Calu3 (cell line): ENCODE measurements at regions not wholly inside any gene's neighbourhood (a gene's known extent, or its start where the extent isn't known, plus 50 kb on each side); places are given as distances from the start of the nearest gene placed in this dataset.

ENCODE experiments used
- BruUV-seq: library from RNA; stranded (reverse); fragments of 400-500 nt; replicated peaks from 2 replicates; lab custom pipeline; 2021; lab: Mats Ljungman, UMichigan
- CTCF ChIA-PET: fragments of 300-600 bp; sonication (Branson Sonifier 250); formaldehyde crosslinking; loops from one replicate; lab custom pipeline; 2022; ENCODE audit warnings: antibody characterized with exemption; lab: Charles Lee
- DNase-seq: peaks from one replicate; pipeline ENCODE4 v3.0.0; 2022
- H3K27ac Mint-ChIP-seq: one replicate; pipeline ENCODE4 v1.8.0; 2022; ENCODE audit warnings: mixed read lengths; ENCODE audit not compliant: unreplicated experiment
- H3K27me3 Mint-ChIP-seq: one replicate; pipeline ENCODE4 v1.8.0; 2022; ENCODE audit warnings: mixed read lengths; ENCODE audit not compliant: unreplicated experiment
- H3K36me3 Mint-ChIP-seq: one replicate; pipeline ENCODE4 v1.8.0; 2022; ENCODE audit warnings: mild to moderate bottlenecking, moderate library complexity, mixed read lengths; ENCODE audit not compliant: insufficient read depth, unreplicated experiment
- H3K4me1 Mint-ChIP-seq: one replicate; pipeline ENCODE4 v1.8.0; 2022; ENCODE audit warnings: mild to moderate bottlenecking, low read depth, mixed read lengths; ENCODE audit not compliant: unreplicated experiment
- H3K4me3 Mint-ChIP-seq: one replicate; pipeline ENCODE4 v1.8.0; 2022; ENCODE audit warnings: mild to moderate bottlenecking, low read depth, moderate library complexity, mixed read lengths; ENCODE audit not compliant: unreplicated experiment
- H3K9me3 Mint-ChIP-seq: one replicate; pipeline ENCODE4 v1.8.0; 2022; ENCODE audit warnings: low read depth, mixed read lengths; ENCODE audit not compliant: unreplicated experiment
- intact Hi-C: fragments of 100-400 bp; cut with micrococcal nuclease; formaldehyde crosslinking; loops from one replicate; pipeline ENCODE4 v1.10.0; 2022; ENCODE audit not compliant: unreplicated experiment
- TF ChIP-seq, protein P1 (sequence below): fragments of 200-600 bp; IDR thresholded peaks from one replicate; pipeline ENCODE4 v1.8.0; 2022; ENCODE audit warnings: antibody characterized with exemption; ENCODE audit not compliant: unreplicated experiment

DNA sequence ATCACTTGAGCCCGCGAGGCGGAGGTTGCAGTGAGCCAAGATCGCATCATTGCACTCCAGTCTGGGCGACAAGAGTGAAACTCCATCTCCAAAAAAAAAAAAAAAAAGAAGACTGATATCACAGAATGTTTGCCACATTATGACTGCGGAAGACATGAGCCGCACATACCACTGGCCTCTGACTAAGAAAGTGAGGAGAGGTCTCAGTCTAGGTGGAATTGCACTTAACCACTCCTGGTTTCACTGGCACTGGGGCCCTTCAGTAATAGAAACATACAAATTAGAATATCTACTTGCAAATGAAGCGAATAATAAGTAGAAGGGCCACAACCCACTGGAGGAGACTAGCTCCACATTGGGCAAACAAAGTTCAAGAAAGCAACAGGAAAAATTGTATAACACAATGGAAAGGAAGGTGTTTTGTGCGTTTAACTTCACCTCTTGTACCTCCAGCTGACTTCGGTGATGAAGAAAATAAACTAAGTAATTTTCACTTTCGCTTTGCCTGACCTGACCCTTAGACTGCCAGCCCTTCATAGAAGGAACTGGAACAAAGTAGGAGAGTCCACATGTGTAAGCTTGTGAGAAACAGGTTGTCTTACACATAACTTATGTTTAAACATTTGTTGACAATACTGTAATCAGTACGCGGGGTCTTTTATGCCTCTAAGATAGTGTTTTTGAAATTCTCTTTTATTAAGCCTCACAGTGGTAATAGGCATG is 147.5 kb upstream of the TSHZ2 start:
- no TSS peak for BruUV-seq
- Mint-ChIP-seq H3K27me3 (no peaks in the 10 kb centered on the region), H3K4me1 (no peaks in the 10 kb centered on the region), H3K27ac (no peak overlapping the region), H3K9me3 (no peaks in the 10 kb centered on the region), H3K36me3 (no peaks in the 10 kb centered on the region), H3K4me3 (no peak overlapping the region)
- TF ChIP-seq, protein P1, sequence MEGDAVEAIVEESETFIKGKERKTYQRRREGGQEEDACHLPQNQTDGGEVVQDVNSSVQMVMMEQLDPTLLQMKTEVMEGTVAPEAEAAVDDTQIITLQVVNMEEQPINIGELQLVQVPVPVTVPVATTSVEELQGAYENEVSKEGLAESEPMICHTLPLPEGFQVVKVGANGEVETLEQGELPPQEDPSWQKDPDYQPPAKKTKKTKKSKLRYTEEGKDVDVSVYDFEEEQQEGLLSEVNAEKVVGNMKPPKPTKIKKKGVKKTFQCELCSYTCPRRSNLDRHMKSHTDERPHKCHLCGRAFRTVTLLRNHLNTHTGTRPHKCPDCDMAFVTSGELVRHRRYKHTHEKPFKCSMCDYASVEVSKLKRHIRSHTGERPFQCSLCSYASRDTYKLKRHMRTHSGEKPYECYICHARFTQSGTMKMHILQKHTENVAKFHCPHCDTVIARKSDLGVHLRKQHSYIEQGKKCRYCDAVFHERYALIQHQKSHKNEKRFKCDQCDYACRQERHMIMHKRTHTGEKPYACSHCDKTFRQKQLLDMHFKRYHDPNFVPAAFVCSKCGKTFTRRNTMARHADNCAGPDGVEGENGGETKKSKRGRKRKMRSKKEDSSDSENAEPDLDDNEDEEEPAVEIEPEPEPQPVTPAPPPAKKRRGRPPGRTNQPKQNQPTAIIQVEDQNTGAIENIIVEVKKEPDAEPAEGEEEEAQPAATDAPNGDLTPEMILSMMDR = no peak
- intact Hi-C loops = no loop called here
- CTCF ChIA-PET = no interaction called here
- no peak for DNase-seq

GRCh38 chr20:52823303-52823702 is 148.9 kb upstream of the TSHZ2 start:
- BruUV-seq = no TSS peak
- CTCF ChIA-PET = no interaction called here
- intact Hi-C loops = no loop called here
- DNase-seq = no peak
- Mint-ChIP-seq H3K27ac (no peak overlapping the region), H3K9me3 (no peaks in the 10 kb centered on the region), H3K27me3 (no peaks in the 10 kb centered on the region), H3K4me1 (no peaks in the 10 kb centered on the region), H3K36me3 (no peaks in the 10 kb centered on the region), H3K4me3 (no peak overlapping the region)
- TF ChIP-seq, protein P1 = no peak

DNA sequence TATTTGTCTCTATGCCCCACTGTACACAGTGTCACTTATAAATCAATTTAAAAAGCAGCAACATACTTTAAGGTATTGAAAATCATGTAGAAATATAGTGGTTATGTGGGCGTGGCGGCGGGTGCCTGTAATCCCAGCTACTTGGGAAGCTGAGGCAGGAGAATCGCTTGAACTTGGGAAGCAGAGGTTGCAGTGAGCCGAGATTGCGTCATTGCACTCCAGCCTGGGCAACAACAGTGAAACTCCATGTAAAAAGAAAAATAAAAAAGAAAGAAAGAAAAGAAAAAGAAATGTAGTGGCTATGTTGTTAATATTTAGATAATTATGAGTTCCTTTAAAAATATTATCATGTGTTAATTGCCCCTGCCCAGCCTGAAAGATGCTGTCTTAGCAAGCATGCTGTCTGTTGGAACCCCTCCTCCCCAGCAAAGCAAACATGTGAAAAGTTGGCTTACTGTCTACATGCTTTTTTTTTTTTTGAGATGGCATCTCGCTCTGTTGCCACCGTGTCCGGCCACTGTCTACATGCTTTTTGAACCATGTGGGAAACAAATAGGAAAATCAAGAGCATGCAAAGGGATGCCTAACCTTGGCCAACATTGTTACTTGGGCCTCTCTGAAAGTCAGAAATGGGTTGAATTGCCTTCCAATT is 151.4 kb upstream of the TSHZ2 start:
- intact Hi-C loops = no loop called here
- CTCF ChIA-PET = no interaction called here
- no peaks in the 10 kb centered on the region for H3K27me3 Mint-ChIP-seq
- BruUV-seq = no TSS peak
- H3K27ac Mint-ChIP-seq = no peak overlapping the region
- H3K9me3 Mint-ChIP-seq = peaks cover 4% of the 10 kb centered on the region
- no peaks in the 10 kb centered on the region for H3K36me3 Mint-ChIP-seq
- no peaks in the 10 kb centered on the region for H3K4me1 Mint-ChIP-seq
- H3K4me3 Mint-ChIP-seq = no peak overlapping the region
- no peak for DNase-seq
- TF ChIP-seq, protein P1 = no peak

- peaks cover 4% of the 10 kb centered on the region for H3K9me3 Mint-ChIP-seq
- H3K36me3 Mint-ChIP-seq = no peaks in the 10 kb centered on the region
- H3K27me3 Mint-ChIP-seq = no peaks in the 10 kb centered on the region
- H3K4me3 Mint-ChIP-seq = no peak overlapping the region
- CTCF ChIA-PET = no interaction called here
- H3K27ac Mint-ChIP-seq = no peak overlapping the region
- H3K4me1 Mint-ChIP-seq = no peaks in the 10 kb centered on the region
- BruUV-seq = no TSS peak
- TF ChIP-seq, protein P1 = no peak
- DNase-seq = no peak
- intact Hi-C loops = no loop called here
Observed at GRCh38 chr20:52818491-52818890, 153.7 kb upstream of the TSHZ2 start.
